GM12878 (cell line): ENCODE measurements at regions not wholly inside any gene's neighbourhood (a gene's known extent, or its start where the extent isn't known, plus 50 kb on each side); places are given as distances from the start of the nearest gene placed in this dataset.

Experiments
- ATAC-seq: fragments of 200-7000 bp; cut with Tn5 transposase; 3 replicates; pipeline ENCODE4 v1.9.1; 2020; ENCODE audit warnings: mild to moderate bottlenecking, moderate library complexity
- BruUV-seq: library from RNA; stranded (reverse); fragments of 400-500 nt; replicated peaks from 2 replicates; lab custom pipeline; 2021; lab: Mats Ljungman, UMichigan
- CTCF ChIA-PET: fragments of 300-600 bp; sonication (Branson Sonifier 250); formaldehyde crosslinking; extraction: SDS; loops from one replicate; lab custom pipeline; 2021; ENCODE audit warnings: inconsistent platforms; lab: Yijun Ruan, JAX
- POLR2A ChIA-PET: fragments of 350-600 bp; formaldehyde crosslinking; extraction: SDS; loops from one replicate; lab custom pipeline; 2021; ENCODE audit warnings: inconsistent platforms; lab: Charles Lee
- RAD21 ChIA-PET: fragments of 300-600 bp; sonication (Branson Sonifier 250); formaldehyde crosslinking; loops from one replicate; lab custom pipeline; 2023; ENCODE audit warnings: antibody characterized with exemption; ENCODE audit not compliant: unreplicated experiment; lab: Charles Lee
- SMC1A ChIA-PET: fragments of 300-600 bp; sonication (Branson Sonifier 250); formaldehyde crosslinking; loops from one replicate; lab custom pipeline; 2023; ENCODE audit not compliant: unreplicated experiment, uncharacterized antibody; lab: Charles Lee
- DNase-seq: peaks from one replicate; pipeline ENCODE4 v3.0.0-alpha.2; 2011; ENCODE audit warnings: low read depth, low spot score
- FAIRE-seq: peaks from 3 replicates; lab custom pipeline; 2011; peaks lifted over from hg19 to GRCh38; lab: Jason Lieb, UNC
- H2AFZ ChIP-seq: 2 replicates; pipeline ENCODE4 v1.6.0; 2011; ENCODE audit warnings: low read depth, low read length, control low read depth; ENCODE audit not compliant: control insufficient read depth
- H3K27ac ChIP-seq: 2 replicates; pipeline ENCODE4 v1.5.1; 2011; ENCODE audit warnings: control low read depth; ENCODE audit not compliant: control insufficient read depth, insufficient read depth
- H3K27me3 ChIP-seq, 2 experiments: replicated peaks in 1 of 2; 2 replicates each; pipeline versions ENCODE4 v1.6.0 to v1.6.1; 2011; ENCODE audit warnings: low read length in 1 of 2; ENCODE audit not compliant: control insufficient read depth in 2 of 2, insufficient read depth in 2 of 2
- H3K36me3 ChIP-seq, 2 experiments: 2 replicates each; pipeline ENCODE4 v1.5.1; 2011; ENCODE audit warnings: low read length in 1 of 2; ENCODE audit not compliant: control insufficient read depth in 2 of 2, insufficient read depth in 2 of 2
- H3K4me1 ChIP-seq: 2 replicates; pipeline ENCODE4 v1.6.1; 2011; ENCODE audit warnings: mild to moderate bottlenecking, low read length, moderate library complexity, mixed read lengths; ENCODE audit not compliant: control insufficient read depth, insufficient read depth
- H3K4me2 ChIP-seq: 2 replicates; pipeline ENCODE4 v1.6.0; 2011; ENCODE audit warnings: control low read depth; ENCODE audit not compliant: control insufficient read depth, insufficient read depth
- H3K4me3 ChIP-seq: fragments of 200-600 bp; sonication (generic); 2 replicates; pipeline ENCODE4 v1.5.1; 2016
- H3K79me2 ChIP-seq: 2 replicates; pipeline ENCODE4 v1.6.0; 2011; ENCODE audit warnings: low read length; ENCODE audit not compliant: control insufficient read depth, insufficient read depth
- H3K9ac ChIP-seq: 2 replicates; pipeline ENCODE4 v1.8.0; 2011; ENCODE audit warnings: low read length, control low read depth, mixed read lengths; ENCODE audit not compliant: control insufficient read depth, insufficient read depth
- H3K9me3 ChIP-seq: replicated peaks from 3 replicates; pipeline ENCODE4 v1.5.1; 2011; ENCODE audit warnings: mild to moderate bottlenecking, low read length; ENCODE audit not compliant: control insufficient read depth, insufficient read depth
- H4K20me1 ChIP-seq: 2 replicates; pipeline ENCODE4 v1.6.0; 2011; ENCODE audit not compliant: control insufficient read depth, insufficient read depth
- BHLHE40 ChIP-seq, 2 experiments: fragments of 450-650 bp in 1 of 2; IDR thresholded peaks; 2 replicates each; pipeline ENCODE4 v1.6.1; 2011 to 2017; ENCODE audit warnings: low read depth in 2 of 2, borderline replicate concordance in 1 of 2, improper control_type of control experiment in 1 of 2, low read length in 1 of 2, mild to moderate bottlenecking in 1 of 2
- CBFB ChIP-seq: IDR thresholded peaks from 2 replicates; pipeline ENCODE4 v1.6.1; 2016; ENCODE audit warnings: antibody characterized with exemption, low read depth
- KLF5 ChIP-seq: fragments of 450-650 bp; IDR thresholded peaks from 2 replicates; pipeline ENCODE4 v1.6.1; 2014; ENCODE audit warnings: mild to moderate bottlenecking; ENCODE audit not compliant: partially characterized antibody
- MEF2B ChIP-seq: fragments of 450-650 bp; IDR thresholded peaks from 2 replicates; pipeline ENCODE4 v1.6.1; 2018; ENCODE audit warnings: mild to moderate bottlenecking, moderate library complexity; ENCODE audit not compliant: partially characterized antibody, poor library complexity, severe bottlenecking
- POLR2A ChIP-seq: IDR thresholded peaks from 2 replicates; pipeline ENCODE4 v1.6.1; 2011; ENCODE audit warnings: low read depth, mild to moderate bottlenecking, low read length
- STAT1 ChIP-seq: fragments of 450-650 bp; conservative IDR thresholded peaks from 2 replicates; pipeline ENCODE4 v1.6.1; 2014; ENCODE audit warnings: antibody characterized with exemption, mild to moderate bottlenecking
- TCF7 ChIP-seq: IDR thresholded peaks from 2 replicates; pipeline ENCODE4 v1.6.1; 2014; ENCODE audit warnings: antibody characterized with exemption, borderline replicate concordance
- WRNIP1 ChIP-seq: IDR thresholded peaks from 2 replicates; pipeline ENCODE4 v1.6.1; 2011; ENCODE audit warnings: low read depth, low read length, improper control_type of control experiment, borderline replicate concordance
- WGBS: methylation state at CpG from one replicate; pipeline ENCODE4 v1.1.6; 2016; ENCODE audit warnings: low lambda C conversion rate; ENCODE audit not compliant: insufficient replicate concordance, insufficient coverage; ENCODE audit errors: missing lambda C conversion rate; 5-methylcytosine and 5-hydroxymethylcytosine counted together
- in situ Hi-C: fragments of 300-500 bp; cut with MboI; formaldehyde crosslinking; loops from 9 replicates; pipeline ENCODE4 v1.14.3; 2018; ENCODE audit warnings: mixed read lengths
- intact Hi-C: fragments of 100-400 bp; cut with micrococcal nuclease; formaldehyde crosslinking; loops from one replicate; pipeline ENCODE4 v1.14.2; 2022; ENCODE audit not compliant: unreplicated experiment
- TF ChIP-seq, protein P1 (sequence below): IDR thresholded peaks from 2 replicates; pipeline ENCODE4 v1.6.1; 2012; ENCODE audit warnings: low read depth, low read length, improper control_type of control experiment

DNA sequence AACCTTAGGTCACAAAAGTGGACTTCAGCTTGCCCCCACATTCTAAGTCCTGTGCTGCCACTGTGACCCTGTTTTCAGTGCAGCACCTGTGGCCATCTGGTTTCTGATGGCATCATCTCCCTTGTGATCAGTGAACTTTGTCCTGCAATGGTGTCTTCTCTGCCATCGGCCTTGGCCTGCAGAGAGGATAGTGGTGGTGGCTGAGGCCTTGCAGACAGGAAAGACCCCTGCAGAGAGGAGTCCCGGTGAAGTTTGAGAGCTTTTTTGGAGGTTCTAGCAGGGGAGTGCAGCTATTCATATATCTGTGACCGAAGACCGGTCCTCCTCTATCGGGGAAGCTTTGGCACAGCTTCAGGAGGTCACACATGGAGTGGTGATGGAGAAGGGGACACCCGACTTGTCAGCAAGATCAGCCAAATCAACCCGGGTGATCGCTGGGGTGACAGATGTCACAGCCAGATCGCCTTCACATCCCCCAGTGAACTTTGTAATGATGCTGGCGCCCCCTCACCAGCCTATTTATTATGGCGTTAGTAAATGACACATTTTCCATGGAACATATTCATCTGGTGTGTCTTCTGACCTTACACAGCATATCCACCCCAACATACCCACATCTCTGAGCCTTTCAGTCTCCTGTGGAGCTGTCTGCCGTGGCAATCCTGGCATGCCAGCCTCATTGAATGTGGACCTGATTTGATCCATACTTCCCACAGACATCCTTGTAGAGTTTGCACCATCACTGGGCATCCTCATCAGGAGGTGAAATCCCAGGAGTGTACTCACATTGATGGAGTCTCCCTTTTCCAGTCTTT is 136.1 kb downstream of the PAPOLA start (continued):
- TF ChIP-seq MEF2B (no peak), CBFB (no peak), STAT1 (no peak), WRNIP1 (no peak)
- TF ChIP-seq, protein P1, sequence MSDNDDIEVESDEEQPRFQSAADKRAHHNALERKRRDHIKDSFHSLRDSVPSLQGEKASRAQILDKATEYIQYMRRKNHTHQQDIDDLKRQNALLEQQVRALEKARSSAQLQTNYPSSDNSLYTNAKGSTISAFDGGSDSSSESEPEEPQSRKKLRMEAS = no peak

DNA sequence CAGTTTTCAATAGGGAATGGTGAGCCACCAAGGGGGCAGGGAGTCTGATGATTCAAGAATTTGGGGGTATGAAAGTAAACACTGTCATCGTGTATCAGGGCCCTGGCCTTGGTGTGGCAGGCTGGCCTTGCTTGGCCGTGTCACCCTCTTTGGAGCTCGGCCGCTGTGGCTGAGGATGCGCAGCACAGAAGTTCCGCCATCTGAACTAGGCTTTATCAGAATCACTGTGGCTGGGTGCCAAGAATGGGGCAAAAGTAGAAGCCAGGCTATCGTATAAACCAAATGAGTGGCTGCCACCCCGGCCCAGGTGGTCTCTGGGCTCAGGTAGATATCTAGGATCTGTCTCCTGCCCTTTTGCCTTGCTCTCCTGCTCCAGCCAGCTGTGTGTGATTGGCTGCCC is 137.4 kb downstream of the PAPOLA start:
- H4K20me1 ChIP-seq = no peaks in the 10 kb centered on the region
- H3K4me1 ChIP-seq = no peaks in the 10 kb centered on the region
- ChIA-PET SMC1A (no interaction called here), RAD21 (no interaction called here), POLR2A (no interaction called here), CTCF (no interaction called here)
- H3K36me3 ChIP-seq = no peaks in the 10 kb centered on the region
- no peak overlapping the region for H2AFZ ChIP-seq
- ATAC-seq (no peak), FAIRE-seq (no peak), DNase-seq (no peak)
- no peak overlapping the region for H3K27ac ChIP-seq
- intact Hi-C loops = no loop called here
- in situ Hi-C loops = no loop called here
- BruUV-seq = no TSS peak
- no peaks in the 10 kb centered on the region for H3K9me3 ChIP-seq
- H3K4me2 ChIP-seq = no peak overlapping the region
- WGBS = 61% methylated on average over 8 of the region's 8 CpGs
- H3K4me3 ChIP-seq = no peak overlapping the region
- H3K79me2 ChIP-seq = no peaks in the 10 kb centered on the region
- peaks cover 4 to 5% of the 10 kb centered on the region in 2 experiments; a peak in 1 of 4 replicates for H3K27me3 ChIP-seq
- no peak for TF ChIP-seq BHLHE40 (IDR thresholded peaks at IDR 0.05; ENCODE audit: borderline replicate concordance in 1 of 2, low read depth in 2 of 2, low read length in 1 of 2)
- TF ChIP-seq KLF5 = no peak
- TF ChIP-seq TCF7 = no peak
- TF ChIP-seq POLR2A = no peak
- no peak overlapping the region for H3K9ac ChIP-seq
